NT2/D1 (cell line): ENCODE measurements at regions not wholly inside any gene's neighbourhood (a gene's known extent, or its start where the extent isn't known, plus 50 kb on each side); places are given as distances from the start of the nearest gene placed in this dataset.

Source experiments
- SUZ12 ChIP-seq: IDR thresholded peaks from 2 replicates; pipeline ENCODE4 v1.6.1; 2011; ENCODE audit not compliant: insufficient read length, insufficient read depth; ENCODE audit errors: extremely low read depth
- YY1 ChIP-seq: IDR thresholded peaks from 2 replicates; pipeline ENCODE4 v1.6.1; 2011; ENCODE audit not compliant: insufficient read length, insufficient read depth
- ZNF274 ChIP-seq: IDR thresholded peaks from 2 replicates; pipeline ENCODE4 v1.6.1; 2011; ENCODE audit warnings: mild to moderate bottlenecking, low read depth, low read length

- TF ChIP-seq YY1 (no peak), SUZ12 (no peak), ZNF274 (no peak)
These were observed 1176.7 kb upstream of the CDH9 start for GRCh38 chr5:28215091-28215490.
